ENCODE measurements at regions not wholly inside any gene's neighbourhood (a gene's known extent, or its start where the extent isn't known, plus 50 kb on each side); places are given as distances from the start of the nearest gene placed in this dataset.

- CTCF ChIA-PET (ENCODE audit: partially characterized antibody) = interaction anchor here (1.2 kb wide), 1 partner anchor 266 kb away, joined by 3 read pairs; no protein-coding TSS in a partner anchor
- POLR2A ChIA-PET (ENCODE audit: partially characterized antibody) = no interaction called here
These were observed 108.7 kb downstream of the TTC8 start for GRCh38 chr14:88933191-88933590.

More at GRCh38 chr14:88933191-88933590, 108.7 kb downstream of the TTC8 start:
- Histone ChIP-seq H3K9me3 (ENCODE audit: insufficient read depth in 2 of 2, low read depth in 1 of 2, low read length in 1 of 2) (no peaks in the 10 kb centered on the region), H3K14ac (ENCODE audit: insufficient read length) (no peak overlapping the region), H2BK20ac (ENCODE audit: low read length) (no peak overlapping the region), H3K9ac (replicated peaks in 1 of 4; ENCODE audit: extremely low read depth in 1 of 4, low read depth in 3 of 4, low read length in 3 of 4) (no peak overlapping the region), H2BK12ac (ENCODE audit: low read depth, low read length) (no peak overlapping the region), H3K4me1 (replicated peaks in 1 of 4; ENCODE audit: control insufficient read depth in 3 of 4, insufficient read depth in 4 of 4, low read length in 3 of 4) (no peaks in the 10 kb centered on the region), H4K8ac (ENCODE audit: extremely low read depth, insufficient read depth, low read length) (no peak overlapping the region), H2AFZ (ENCODE audit: low read length) (no peak overlapping the region), H3K4ac (replicated peaks; ENCODE audit: insufficient read length, low read depth, low read length) (no peak overlapping the region), H2BK120ac (replicated peaks; ENCODE audit: low read depth, low read length) (no peak overlapping the region), H4K20me1 (replicated peaks in 1 of 2; ENCODE audit: control insufficient read depth in 1 of 2, insufficient read depth in 2 of 2, low read length in 2 of 2) (no peaks in the 10 kb centered on the region), H3K4me3 (ENCODE audit: extremely low read depth in 1 of 4, insufficient read depth in 2 of 4, low read depth in 3 of 4, low read length in 4 of 4) (no peak overlapping the region), H3K23ac (ENCODE audit: insufficient read length) (no peak overlapping the region), H3K23me2 (ENCODE audit: low read depth, low read length) (no peaks in the 10 kb centered on the region), H2BK5ac (ENCODE audit: low read depth, low read length) (no peak overlapping the region), H3K56ac (replicated peaks; ENCODE audit: insufficient read length, low read depth, low read length) (no peak overlapping the region), H2BK15ac (ENCODE audit: low read length) (no peak overlapping the region), H4K5ac (ENCODE audit: insufficient read length, low read depth, low read length) (no peak overlapping the region), H3K79me2 (ENCODE audit: control insufficient read depth in 1 of 2, insufficient read depth in 2 of 2, low read length in 2 of 2) (no peaks in the 10 kb centered on the region), H4K91ac (replicated peaks; ENCODE audit: insufficient read length, low read length) (no peak overlapping the region), H3K36me3 (ENCODE audit: control insufficient read depth in 2 of 4, insufficient read depth in 4 of 4, low read length in 3 of 4) (no peaks in the 10 kb centered on the region), H3K4me2 (ENCODE audit: insufficient read depth in 1 of 2, low read depth in 2 of 2, low read length in 2 of 2) (no peak overlapping the region), H3K27me3 (replicated peaks in 1 of 4; ENCODE audit: control insufficient read depth in 3 of 4, extremely low read depth in 1 of 4, insufficient read depth in 3 of 4, low read length in 3 of 4) (peaks cover 0 to 1% (median 0%) of the 10 kb centered on the region in 4 experiments; a peak in 1 of 7 replicates), H3K18ac (ENCODE audit: extremely low read depth, low read length) (no peak overlapping the region), H3K79me1 (ENCODE audit: low read depth, low read length) (no peaks in the 10 kb centered on the region), H2AK5ac (ENCODE audit: low read depth, low read length) (no peak overlapping the region), H3K27ac (ENCODE audit: low read depth, low read length) (no peak overlapping the region)
- DNase-seq (ENCODE audit: low read depth in 1 of 2, low spot score in 2 of 2) (no peak), FAIRE-seq (no peak)
- TF ChIP-seq MAFK (IDR thresholded peaks at IDR 0.05; ENCODE audit: low read depth, low read length) = no peak
- TF ChIP-seq GABPA (IDR thresholded peaks at IDR 0.05; ENCODE audit: borderline replicate concordance, insufficient read depth, low read length) = no peak
- no peak for TF ChIP-seq POLR2AphosphoS5 (IDR thresholded peaks at IDR 0.05; ENCODE audit: low read depth, low read length)
- 88% methylated on average over 1 of the region's 1 CpG; no CpG with 5 or more reads in 1 of the 2 experiments for WGBS, 2 experiments (ENCODE audit: extremely low coverage in 1 of 2, insufficient coverage in 1 of 2, insufficient read length in 1 of 2, insufficient replicate concordance in 2 of 2, low coverage in 1 of 2, low lambda C conversion rate in 2 of 2, missing lambda C conversion rate in 1 of 2)

Data from H1 (cell line).